Right lobe of liver (tissue), 4 donors: ENCODE measurements at regions not wholly inside any gene's neighbourhood (a gene's known extent, or its start where the extent isn't known, plus 50 kb on each side); places are given as distances from the start of the nearest gene placed in this dataset.

Experiments
- CTCF ChIP-seq, 4 donors: fragments of 200-600 bp in 3 of 4; fragments of 450-650 bp in 1 of 4; IDR thresholded peaks; one replicate each; pipeline versions ENCODE4 v1.5.1 to v1.8.0; 2016 to 2022; ENCODE audit warnings: antibody characterized with exemption in 4 of 4, mild to moderate bottlenecking in 2 of 4
- POLR2A ChIP-seq: fragments of 450-650 bp; IDR thresholded peaks from one replicate; pipeline ENCODE4 v1.6.1; 2017; ENCODE audit warnings: antibody characterized with exemption, mild to moderate bottlenecking
- donor health status: DM: no; HTN: no; CAD: no.
- donor health status: DM: no; HTN: no; CAD: no.
- donor health status: DM: no; HTN: yes; CAD: no.

GRCh38 chr6:48916607-48917006, 546.4 kb downstream of the MMUT start:
- TF ChIP-seq POLR2A = no peak
- no peak for TF ChIP-seq CTCF (IDR thresholded peaks at IDR 0.05)
